HG03097 (cell line): ENCODE measurements at regions not wholly inside any gene's neighbourhood (a gene's known extent, or its start where the extent isn't known, plus 50 kb on each side); places are given as distances from the start of the nearest gene placed in this dataset.
"Not testable (repeated sequence)": the region's sequence is repeated elsewhere in the genome, so short reads cannot be mapped to it uniquely, and the experiment has no call there.

Source experiments
- ATAC-seq: cut with Tn5 transposase; IDR thresholded peaks from one replicate; pipeline ENCODE4 v1.9.1; 2021; ENCODE audit not compliant: unreplicated experiment, low FRiP score

GRCh38 chr13:101003566-101003965 lies 329.0 kb upstream of the TMTC4 start:
- ATAC-seq, result no peak

- no peak for ATAC-seq
Measured at GRCh38 chr13:100989392-100989791, 314.8 kb upstream of the TMTC4 start.

- no peak for ATAC-seq
Measured at GRCh38 chr13:100988921-100989320, 314.3 kb upstream of the TMTC4 start.

GRCh38 chr13:100987948-100988347 lies 313.4 kb upstream of the TMTC4 start:
- no peak for ATAC-seq

- no peak for ATAC-seq
Measured at GRCh38 chr13:100986571-100986970, 312.0 kb upstream of the TMTC4 start.

GRCh38 chr13:100984085-100984705 lies 309.6 kb upstream of the TMTC4 start:
- ATAC-seq, result no peak

GRCh38 chr13:100983111-100983510 lies 308.5 kb upstream of the TMTC4 start:
- ATAC-seq, result no peak

GRCh38 chr13:100980171-100980570 lies 305.6 kb upstream of the TMTC4 start:
- no peak for ATAC-seq

GRCh38 chr13:100977841-100978240 lies 303.2 kb upstream of the TMTC4 start:
- no peak for ATAC-seq

GRCh38 chr13:100976993-100977392 lies 302.4 kb upstream of the TMTC4 start:
- no peak for ATAC-seq

GRCh38 chr13:100975666-100976065 lies 301.1 kb upstream of the TMTC4 start:
- not testable (repeated sequence) for ATAC-seq

- ATAC-seq, result no peak
Measured at GRCh38 chr13:100962585-100962984, 288.0 kb upstream of the TMTC4 start.

- no peak for ATAC-seq
Measured at GRCh38 chr13:100961186-100961585, 286.6 kb upstream of the TMTC4 start.

GRCh38 chr13:100958831-100959230 lies 284.2 kb upstream of the TMTC4 start:
- ATAC-seq, result no peak

GRCh38 chr13:100957741-100958140 lies 283.1 kb upstream of the TMTC4 start:
- ATAC-seq, result no peak

GRCh38 chr13:100954430-100955305 lies 280.1 kb upstream of the TMTC4 start:
- ATAC-seq, result no peak

- no peak for ATAC-seq
Measured at GRCh38 chr13:100951016-100951415, 276.4 kb upstream of the TMTC4 start.

- not testable (repeated sequence) for ATAC-seq
Measured at GRCh38 chr13:100948937-100949336, 274.3 kb upstream of the TMTC4 start.

GRCh38 chr13:100946588-100946987 lies 272.0 kb upstream of the TMTC4 start:
- ATAC-seq, result no peak

GRCh38 chr13:100944791-100945345 lies 270.3 kb upstream of the TMTC4 start:
- no peak for ATAC-seq

- no peak for ATAC-seq
Measured at GRCh38 chr13:100942742-100943141, 268.1 kb upstream of the TMTC4 start.
